ENCODE measurements at regions not wholly inside any gene's neighbourhood (a gene's known extent, or its start where the extent isn't known, plus 50 kb on each side); places are given as distances from the start of the nearest gene placed in this dataset.

DNA sequence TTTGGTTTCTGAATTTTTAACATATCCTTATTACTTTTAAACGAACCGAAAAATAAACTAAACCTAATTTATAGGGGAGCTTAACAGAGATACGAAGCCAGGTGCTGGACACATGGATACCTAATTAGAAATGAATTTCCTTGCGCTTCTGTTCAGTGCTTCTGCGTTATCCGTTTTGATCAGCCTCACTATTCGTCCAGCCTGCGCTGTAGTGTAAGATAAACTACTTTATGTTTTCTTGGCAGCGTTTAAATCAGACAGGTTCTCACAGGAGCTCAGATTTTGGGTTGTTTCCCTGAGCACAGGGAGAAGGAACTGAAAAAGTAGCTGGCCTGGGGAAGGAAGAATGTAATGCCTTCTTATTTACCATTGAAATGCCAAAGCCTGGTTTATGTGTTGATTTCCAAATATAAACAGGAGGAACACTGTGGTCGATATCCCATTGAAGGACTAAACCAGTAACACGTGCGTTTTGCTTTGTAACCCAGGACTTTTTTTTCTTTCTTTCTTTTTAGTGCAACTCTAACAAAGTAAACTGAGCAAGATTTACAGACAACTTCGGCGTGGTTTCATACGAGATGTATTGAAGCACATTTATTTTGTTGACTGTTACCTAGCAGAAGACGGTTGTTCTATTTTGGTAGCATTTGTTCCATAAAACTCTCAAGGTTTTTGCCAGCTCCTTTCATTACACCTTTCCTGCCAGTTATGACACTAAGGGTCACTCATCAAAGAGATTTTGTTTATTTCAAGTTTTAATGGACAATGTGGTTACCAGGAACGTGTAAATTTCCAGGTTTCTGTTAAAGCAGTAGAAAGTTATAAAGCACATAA lies 214.8 kb upstream of the HEY2 start:
- ChIA-PET POLR2A (no interaction called here), CTCF (interaction anchor here (1.0 to 1.8 kb wide), 2 partner anchors 10 to 18 kb away, joined by 3 to 4 read pairs; no protein-coding TSS in a partner anchor)
- no peak for DNase-seq (ENCODE audit: extremely low spot score)
- TF ChIP-seq, protein P1, sequence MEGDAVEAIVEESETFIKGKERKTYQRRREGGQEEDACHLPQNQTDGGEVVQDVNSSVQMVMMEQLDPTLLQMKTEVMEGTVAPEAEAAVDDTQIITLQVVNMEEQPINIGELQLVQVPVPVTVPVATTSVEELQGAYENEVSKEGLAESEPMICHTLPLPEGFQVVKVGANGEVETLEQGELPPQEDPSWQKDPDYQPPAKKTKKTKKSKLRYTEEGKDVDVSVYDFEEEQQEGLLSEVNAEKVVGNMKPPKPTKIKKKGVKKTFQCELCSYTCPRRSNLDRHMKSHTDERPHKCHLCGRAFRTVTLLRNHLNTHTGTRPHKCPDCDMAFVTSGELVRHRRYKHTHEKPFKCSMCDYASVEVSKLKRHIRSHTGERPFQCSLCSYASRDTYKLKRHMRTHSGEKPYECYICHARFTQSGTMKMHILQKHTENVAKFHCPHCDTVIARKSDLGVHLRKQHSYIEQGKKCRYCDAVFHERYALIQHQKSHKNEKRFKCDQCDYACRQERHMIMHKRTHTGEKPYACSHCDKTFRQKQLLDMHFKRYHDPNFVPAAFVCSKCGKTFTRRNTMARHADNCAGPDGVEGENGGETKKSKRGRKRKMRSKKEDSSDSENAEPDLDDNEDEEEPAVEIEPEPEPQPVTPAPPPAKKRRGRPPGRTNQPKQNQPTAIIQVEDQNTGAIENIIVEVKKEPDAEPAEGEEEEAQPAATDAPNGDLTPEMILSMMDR (IDR thresholded peaks at IDR 0.05; ENCODE audit: control extremely low read depth, extremely low read depth, low read depth, missing control alignments): no peak

DNA sequence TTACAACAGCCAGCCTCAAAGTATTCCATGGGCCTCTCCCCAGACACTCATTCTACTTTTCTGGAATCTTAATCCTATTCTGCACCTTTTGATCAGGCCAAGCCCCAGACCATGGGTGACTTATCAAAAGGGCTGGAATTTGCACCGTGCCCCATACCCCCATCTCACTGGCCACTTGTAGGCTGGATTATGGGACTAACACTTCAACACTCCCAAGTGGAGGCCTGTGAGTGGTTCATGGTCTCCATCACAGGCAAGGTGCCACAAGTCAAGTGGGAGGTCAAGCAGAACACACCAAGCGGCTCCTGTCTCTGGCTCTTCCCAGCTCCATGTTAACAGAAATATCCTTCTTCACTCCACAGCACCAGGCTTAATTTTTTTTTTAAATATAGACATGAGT lies 212.3 kb upstream of the HEY2 start:
- ChIA-PET POLR2A (no interaction called here), CTCF (interaction anchor here (1.0 to 1.1 kb wide), 2 partner anchors 10 to 11 kb away, joined by 3 read pairs; no protein-coding TSS in a partner anchor)

DNA sequence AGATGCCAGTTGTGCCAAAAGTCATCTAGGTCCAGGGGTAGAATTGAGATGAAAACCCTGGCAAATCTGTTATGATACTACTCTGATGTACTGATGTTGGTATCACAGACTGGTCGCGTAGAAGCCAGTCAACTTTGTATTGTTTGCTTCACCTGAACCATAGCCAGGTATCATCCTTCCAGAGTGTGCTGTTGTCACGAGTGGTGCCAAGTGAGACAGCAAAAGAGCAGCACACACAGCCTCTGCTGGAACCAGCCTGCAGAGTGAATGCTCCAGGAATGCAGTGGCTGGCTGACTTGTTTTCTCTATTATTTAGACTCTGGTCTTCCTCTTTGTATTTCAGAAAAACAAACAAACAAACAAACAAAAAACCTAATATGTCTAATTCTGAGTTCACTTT lies 209.5 kb upstream of the HEY2 start:
- CTCF ChIA-PET: no interaction called here
- TF ChIP-seq, protein P1 (IDR thresholded peaks at IDR 0.05; ENCODE audit: control extremely low read depth, extremely low read depth, low read depth, missing control alignments): no peak
- POLR2A ChIA-PET: no interaction called here
- DNase-seq (ENCODE audit: extremely low spot score): no peak

More for the DNA sequence above, 212.3 kb upstream of the HEY2 start:
- DNase-seq (ENCODE audit: extremely low spot score): no peak
- TF ChIP-seq, protein P1 (IDR thresholded peaks at IDR 0.05; ENCODE audit: control extremely low read depth, extremely low read depth, low read depth, missing control alignments): no peak

DNA sequence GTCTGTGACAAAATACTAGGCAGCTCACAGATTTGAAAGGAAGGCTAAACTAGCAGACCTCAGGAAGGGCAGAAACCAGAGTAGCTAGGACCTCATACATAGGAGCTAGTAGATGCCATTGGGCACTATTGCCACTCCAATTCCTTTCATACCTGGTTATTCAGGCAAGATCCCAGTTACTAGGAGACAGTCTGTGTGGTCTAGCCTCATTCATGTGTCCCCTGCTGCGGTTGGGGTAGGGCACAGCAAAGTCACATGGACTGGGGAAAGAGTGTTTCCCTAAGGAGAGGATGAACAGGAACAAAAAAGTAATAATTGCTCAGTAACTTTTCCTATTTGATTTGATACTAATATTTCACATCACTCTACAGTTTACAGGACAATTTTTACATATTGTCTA lies 204.6 kb upstream of the HEY2 start:
- TF ChIP-seq, protein P1 (IDR thresholded peaks at IDR 0.05; ENCODE audit: control extremely low read depth, extremely low read depth, low read depth, missing control alignments): no peak
- CTCF ChIA-PET: interaction anchor here (1.1 kb wide), 1 partner anchor 11 kb away, joined by 4 read pairs; no protein-coding TSS in a partner anchor
- no peak for DNase-seq (ENCODE audit: extremely low spot score)
- POLR2A ChIA-PET: no interaction called here

DNA sequence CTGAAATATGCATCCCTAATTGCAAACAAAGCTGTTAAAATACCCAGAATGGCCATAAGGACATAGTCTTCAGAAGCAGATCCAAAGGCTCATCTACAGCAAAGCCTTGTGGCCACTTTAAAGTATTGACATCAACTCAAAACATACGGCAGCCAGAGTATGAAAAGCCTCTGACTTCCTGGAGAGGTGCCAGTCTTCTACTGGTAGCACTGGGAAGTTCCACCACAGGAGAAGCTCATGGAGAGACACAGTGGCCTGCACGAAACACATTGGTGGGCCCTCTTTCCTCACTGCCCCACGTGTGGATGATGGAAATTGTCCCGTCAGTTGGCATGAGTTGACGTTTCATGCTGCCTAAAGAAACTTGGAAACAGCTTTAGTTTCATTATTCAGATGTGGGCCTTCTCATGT lies 202.6 kb upstream of the HEY2 start:
- TF ChIP-seq, protein P1 (IDR thresholded peaks at IDR 0.05; ENCODE audit: control extremely low read depth, extremely low read depth, low read depth, missing control alignments): no peak
- CTCF ChIA-PET: interaction anchor here (0.8 to 1.2 kb wide), 2 partner anchors 10 to 14 kb away, joined by 3 read pairs; no protein-coding TSS in a partner anchor
- no peak for DNase-seq (ENCODE audit: extremely low spot score)
- POLR2A ChIA-PET: no interaction called here

DNA sequence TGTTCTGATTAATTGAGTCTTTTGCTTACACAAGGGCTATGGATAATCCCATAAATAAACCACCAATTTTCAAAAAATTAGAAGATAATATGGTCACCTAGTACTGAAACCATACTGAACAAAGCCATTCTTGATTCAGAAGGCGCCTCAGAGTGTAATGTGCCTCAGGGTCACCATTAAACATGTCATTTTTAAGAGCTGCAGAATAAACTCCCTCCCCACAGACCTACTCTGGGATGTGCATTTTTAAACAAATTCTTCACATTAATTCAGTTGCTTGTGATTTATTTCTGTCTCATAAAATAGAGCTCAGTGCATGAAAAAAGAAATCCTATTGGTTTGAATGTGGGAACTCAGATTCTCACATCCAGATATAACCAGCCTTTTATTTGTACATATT lies 202.1 kb upstream of the HEY2 start:
- POLR2A ChIA-PET: no interaction called here
- TF ChIP-seq, protein P1 (IDR thresholded peaks at IDR 0.05; ENCODE audit: control extremely low read depth, extremely low read depth, low read depth, missing control alignments): no peak
- no peak for DNase-seq (ENCODE audit: extremely low spot score)
- CTCF ChIA-PET: interaction anchor here (1.2 kb wide), 1 partner anchor 14 kb away, joined by 3 read pairs; no protein-coding TSS in a partner anchor
